Neural crest cell (in vitro differentiated cells): ENCODE measurements at regions not wholly inside any gene's neighbourhood (a gene's known extent, or its start where the extent isn't known, plus 50 kb on each side); places are given as distances from the start of the nearest gene placed in this dataset.

Experiments used
- DNase-seq: peaks from one replicate; pipeline ENCODE4 v3.0.0; 2021; ENCODE audit warnings: low read depth, mixed read lengths, low spot score
- H3K27ac Mint-ChIP-seq: one replicate; pipeline ENCODE4 v1.8.0; 2021; ENCODE audit warnings: mild to moderate bottlenecking, mixed read lengths; ENCODE audit not compliant: unreplicated experiment
- H3K27me3 Mint-ChIP-seq: 2 replicates; pipeline ENCODE4 v1.8.0; 2021; ENCODE audit warnings: low read depth, mild to moderate bottlenecking, mixed read lengths
- H3K36me3 Mint-ChIP-seq: 2 replicates; pipeline ENCODE4 v1.8.0; 2021; ENCODE audit warnings: low read depth, mild to moderate bottlenecking, mixed read lengths
- H3K4me1 Mint-ChIP-seq: 2 replicates; pipeline ENCODE4 v1.8.0; 2021; ENCODE audit warnings: mixed read lengths
- H3K4me3 Mint-ChIP-seq: one replicate; pipeline ENCODE4 v1.8.0; 2021; ENCODE audit warnings: mild to moderate bottlenecking, mixed read lengths
- H3K9me3 Mint-ChIP-seq: 2 replicates; pipeline ENCODE4 v1.8.0; 2021; ENCODE audit warnings: mixed read lengths
- CTCF ChIP-seq: fragments of 200-600 bp; sonication (generic); conservative IDR thresholded peaks from 2 replicates; pipeline ENCODE4 v1.5.0; 2021; ENCODE audit warnings: antibody characterized with exemption, mild to moderate bottlenecking

- TF ChIP-seq CTCF = no peak
- Mint-ChIP-seq H3K4me1 (peaks cover 56% of the 10 kb centered on the region), H3K27me3 (no peaks in the 10 kb centered on the region), H3K9me3 (peaks cover 15% of the 10 kb centered on the region), H3K27ac (peak overlapping the region; percentile 15), H3K4me3 (peak overlapping the region; percentile 1), H3K36me3 (peaks cover 7% of the 10 kb centered on the region)
- DNase-seq = no peak
These were observed 150.9 kb downstream of the NUDT12 start for GRCh38 chr5:103411711-103412110.

GRCh38 chr5:103410172-103410571 is 151.6 kb downstream of the MACIR start:
- DNase-seq = no peak
- Mint-ChIP-seq H3K9me3 (peaks cover 8% of the 10 kb centered on the region), H3K27ac (peak overlapping the region; percentile 13), H3K27me3 (no peaks in the 10 kb centered on the region), H3K4me1 (peaks cover 43% of the 10 kb centered on the region), H3K36me3 (no peaks in the 10 kb centered on the region), H3K4me3 (no peak overlapping the region)
- TF ChIP-seq CTCF = no peak

- H3K27ac Mint-ChIP-seq = no peak overlapping the region
These were observed 150.6 kb downstream of the MACIR start for GRCh38 chr5:103409013-103409670.

GRCh38 chr5:103408408-103408807 is 149.8 kb downstream of the MACIR start:
- no peaks in the 10 kb centered on the region for H3K36me3 Mint-ChIP-seq
- TF ChIP-seq CTCF = no peak
- H3K4me1 Mint-ChIP-seq = peaks cover 30% of the 10 kb centered on the region
- H3K27me3 Mint-ChIP-seq = no peaks in the 10 kb centered on the region
- no peak overlapping the region for H3K4me3 Mint-ChIP-seq
- peak overlapping the region; percentile 38 for H3K27ac Mint-ChIP-seq
- H3K9me3 Mint-ChIP-seq = peaks cover 3% of the 10 kb centered on the region
- DNase-seq = no peak

More at GRCh38 chr5:103409013-103409670, 150.6 kb downstream of the MACIR start:
- Mint-ChIP-seq H3K9me3 (peaks cover 3% of the 10 kb centered on the region), H3K4me3 (no peak overlapping the region), H3K4me1 (peaks cover 35% of the 10 kb centered on the region), H3K36me3 (no peaks in the 10 kb centered on the region), H3K27me3 (no peaks in the 10 kb centered on the region)
- TF ChIP-seq CTCF = no peak
- no peak for DNase-seq

- no peak for TF ChIP-seq CTCF
- Mint-ChIP-seq H3K27ac (no peak overlapping the region), H3K27me3 (no peaks in the 10 kb centered on the region), H3K36me3 (no peaks in the 10 kb centered on the region), H3K9me3 (peaks cover 3% of the 10 kb centered on the region), H3K4me1 (peaks cover 30% of the 10 kb centered on the region), H3K4me3 (no peak overlapping the region)
- DNase-seq = no peak
These were observed 148.8 kb downstream of the MACIR start for GRCh38 chr5:103407402-103407801.
